ENCODE measurements at regions not wholly inside any gene's neighbourhood (a gene's known extent, or its start where the extent isn't known, plus 50 kb on each side); places are given as distances from the start of the nearest gene placed in this dataset.

DNA sequence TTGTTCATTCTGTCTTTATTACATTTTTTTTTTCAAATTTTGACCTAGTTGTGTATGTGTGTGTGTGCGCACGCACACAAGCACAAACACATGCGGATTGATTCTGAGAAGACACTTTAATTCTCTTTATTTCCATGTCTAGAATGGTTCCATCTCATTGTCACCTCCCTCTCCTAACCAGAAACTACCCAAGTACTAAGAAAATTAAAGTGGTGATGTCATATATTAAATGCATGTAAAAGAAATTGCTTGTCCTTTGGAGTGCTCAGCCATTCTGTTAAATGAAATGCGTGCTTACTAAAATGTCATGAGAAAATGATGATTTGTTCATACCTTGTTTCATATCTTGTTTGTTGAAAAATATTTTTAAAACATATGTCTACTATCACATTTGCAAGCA, 1297.0 kb upstream of the TENM3 start:
- Histone ChIP-seq H3K4me3 (no peak overlapping the region), H3K9me3 (no peaks in the 10 kb centered on the region), H3K4me1 (no peaks in the 10 kb centered on the region), H3K36me3 (no peaks in the 10 kb centered on the region), H3K27me3 (no peaks in the 10 kb centered on the region), H3K27ac (replicated peaks in 1 of 4) (no peak overlapping the region)
- intact Hi-C loops (cut with DNase I) = no loop called here
- WGBS = 97% methylated on average over 4 of the region's 4 CpGs
- TF ChIP-seq POLR2A (IDR thresholded peaks at IDR 0.05; ENCODE audit: low read depth) (no peak), EP300 (IDR thresholded peaks at IDR 0.05) (no peak), POLR2AphosphoS5 (IDR thresholded peaks at IDR 0.05) (no peak)
- TF ChIP-seq, protein P1, sequence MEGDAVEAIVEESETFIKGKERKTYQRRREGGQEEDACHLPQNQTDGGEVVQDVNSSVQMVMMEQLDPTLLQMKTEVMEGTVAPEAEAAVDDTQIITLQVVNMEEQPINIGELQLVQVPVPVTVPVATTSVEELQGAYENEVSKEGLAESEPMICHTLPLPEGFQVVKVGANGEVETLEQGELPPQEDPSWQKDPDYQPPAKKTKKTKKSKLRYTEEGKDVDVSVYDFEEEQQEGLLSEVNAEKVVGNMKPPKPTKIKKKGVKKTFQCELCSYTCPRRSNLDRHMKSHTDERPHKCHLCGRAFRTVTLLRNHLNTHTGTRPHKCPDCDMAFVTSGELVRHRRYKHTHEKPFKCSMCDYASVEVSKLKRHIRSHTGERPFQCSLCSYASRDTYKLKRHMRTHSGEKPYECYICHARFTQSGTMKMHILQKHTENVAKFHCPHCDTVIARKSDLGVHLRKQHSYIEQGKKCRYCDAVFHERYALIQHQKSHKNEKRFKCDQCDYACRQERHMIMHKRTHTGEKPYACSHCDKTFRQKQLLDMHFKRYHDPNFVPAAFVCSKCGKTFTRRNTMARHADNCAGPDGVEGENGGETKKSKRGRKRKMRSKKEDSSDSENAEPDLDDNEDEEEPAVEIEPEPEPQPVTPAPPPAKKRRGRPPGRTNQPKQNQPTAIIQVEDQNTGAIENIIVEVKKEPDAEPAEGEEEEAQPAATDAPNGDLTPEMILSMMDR (IDR thresholded peaks at IDR 0.05) = no peak
- DNase-seq (ENCODE audit: extremely low spot score) = no peak

DNA sequence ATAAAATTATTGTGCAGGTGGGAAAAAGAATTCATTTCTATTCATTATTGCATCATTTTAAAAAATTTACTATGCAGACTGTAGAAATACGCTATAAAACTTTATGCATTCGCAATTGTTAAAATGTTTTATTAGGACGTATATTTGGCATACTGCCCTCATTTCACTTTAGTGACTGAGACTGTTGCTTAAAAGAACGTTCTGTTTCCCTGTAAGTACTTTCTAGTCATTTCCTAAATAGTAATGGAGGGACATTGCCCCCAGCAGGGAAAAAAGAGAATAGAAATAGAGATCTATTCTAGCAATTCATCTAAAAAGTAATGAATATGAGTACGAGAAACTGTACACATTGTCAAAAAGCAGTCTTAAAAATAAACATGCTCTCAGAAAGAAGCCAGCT, 1295.8 kb upstream of the TENM3 start:
- no peak for TF ChIP-seq POLR2AphosphoS5 (IDR thresholded peaks at IDR 0.05)
- Histone ChIP-seq H3K36me3 (no peaks in the 10 kb centered on the region), H3K4me3 (no peak overlapping the region), H3K27me3 (no peaks in the 10 kb centered on the region), H3K4me1 (no peaks in the 10 kb centered on the region), H3K27ac (replicated peaks in 1 of 4) (no peak overlapping the region), H3K9me3 (no peaks in the 10 kb centered on the region)
- DNase-seq (ENCODE audit: extremely low spot score) = no peak
- 24% methylated on average over 5 of the region's 5 CpGs for WGBS
- intact Hi-C loops (cut with DNase I) = no loop called here

DNA sequence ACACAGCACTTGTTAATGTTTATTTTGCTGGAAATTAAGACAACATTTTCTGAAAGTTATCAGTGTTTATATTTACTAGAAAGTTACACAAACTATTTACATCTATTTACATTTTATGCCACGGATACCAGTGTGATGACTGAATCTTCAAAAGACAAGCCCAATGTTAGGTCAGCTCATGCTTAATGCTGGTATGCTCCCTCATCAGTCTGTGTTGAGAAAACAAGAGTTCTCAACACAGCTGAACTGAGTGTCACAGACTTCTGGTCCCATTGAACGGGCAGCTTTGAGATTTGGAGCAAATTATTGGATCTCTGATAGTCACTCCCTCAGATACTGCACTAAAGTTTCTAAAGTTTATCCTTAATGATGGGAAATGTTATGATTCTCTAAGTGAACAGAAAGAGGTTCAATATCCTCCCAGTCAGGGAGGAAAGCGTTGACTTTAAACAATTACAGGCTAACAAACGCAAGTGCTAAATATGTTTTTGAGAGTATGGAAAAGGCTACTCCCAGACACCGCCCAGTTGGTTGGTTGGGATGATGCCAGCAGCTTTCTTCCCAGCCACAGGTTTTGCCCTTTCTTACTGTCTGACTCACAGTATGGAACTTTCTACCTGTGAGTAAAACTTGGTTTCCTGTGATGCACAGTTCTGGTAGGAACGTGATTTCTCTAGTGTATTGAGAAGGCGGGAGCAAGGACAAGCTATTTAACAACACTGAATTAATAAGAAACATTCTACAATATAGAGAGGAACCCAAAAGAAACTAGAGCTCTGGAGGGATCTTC, 1293.6 kb upstream of the TENM3 start:
- H3K27ac ChIP-seq (replicated peaks in 1 of 4) = no peak overlapping the region
- H3K9me3 ChIP-seq = no peaks in the 10 kb centered on the region
- no peak overlapping the region for H3K4me3 ChIP-seq
- no peaks in the 10 kb centered on the region for H3K36me3 ChIP-seq
- WGBS = 79% methylated on average over 7 of the region's 7 CpGs
- no peaks in the 10 kb centered on the region for H3K4me1 ChIP-seq
- intact Hi-C loops (cut with DNase I) = no loop called here
- H3K27me3 ChIP-seq = no peaks in the 10 kb centered on the region
- DNase-seq (ENCODE audit: extremely low spot score) = no peak
- no peak for TF ChIP-seq EP300 (IDR thresholded peaks at IDR 0.05)
- TF ChIP-seq, protein P1 (IDR thresholded peaks at IDR 0.05) = no peak
- no peak for TF ChIP-seq POLR2AphosphoS5 (IDR thresholded peaks at IDR 0.05)
- TF ChIP-seq POLR2A (IDR thresholded peaks at IDR 0.05; ENCODE audit: low read depth) = no peak

DNA sequence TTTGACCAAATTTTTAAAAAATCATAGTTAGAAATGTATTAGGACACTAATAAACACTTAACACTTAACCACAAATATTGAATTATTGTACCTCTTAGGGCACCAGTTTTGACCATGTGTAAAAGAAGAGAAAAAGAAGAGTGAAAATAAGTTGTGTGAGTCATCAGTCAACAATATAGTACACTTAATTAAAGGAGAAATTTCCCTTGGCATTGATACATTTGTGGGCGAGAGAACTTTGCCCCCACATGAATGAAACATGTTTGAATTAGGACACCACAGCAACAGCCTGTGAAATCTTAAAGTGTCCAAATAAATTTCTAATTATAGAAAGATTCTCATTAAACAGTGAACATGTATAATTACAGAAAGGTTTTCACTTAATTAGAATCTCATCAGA, 1292.8 kb upstream of the TENM3 start:
- Histone ChIP-seq H3K36me3 (no peaks in the 10 kb centered on the region), H3K9me3 (no peaks in the 10 kb centered on the region), H3K4me3 (no peak overlapping the region), H3K27me3 (no peaks in the 10 kb centered on the region), H3K4me1 (no peaks in the 10 kb centered on the region), H3K27ac (replicated peaks in 1 of 4) (no peak overlapping the region)
- 86% methylated on average over 1 of the region's 1 CpG for WGBS
- no peak for DNase-seq (ENCODE audit: extremely low spot score)
- intact Hi-C loops (cut with DNase I) = no loop called here
- TF ChIP-seq, protein P1 (IDR thresholded peaks at IDR 0.05) = no peak
- TF ChIP-seq POLR2A (IDR thresholded peaks at IDR 0.05; ENCODE audit: low read depth) (no peak), POLR2AphosphoS5 (IDR thresholded peaks at IDR 0.05) (no peak), EP300 (IDR thresholded peaks at IDR 0.05) (no peak)

DNA sequence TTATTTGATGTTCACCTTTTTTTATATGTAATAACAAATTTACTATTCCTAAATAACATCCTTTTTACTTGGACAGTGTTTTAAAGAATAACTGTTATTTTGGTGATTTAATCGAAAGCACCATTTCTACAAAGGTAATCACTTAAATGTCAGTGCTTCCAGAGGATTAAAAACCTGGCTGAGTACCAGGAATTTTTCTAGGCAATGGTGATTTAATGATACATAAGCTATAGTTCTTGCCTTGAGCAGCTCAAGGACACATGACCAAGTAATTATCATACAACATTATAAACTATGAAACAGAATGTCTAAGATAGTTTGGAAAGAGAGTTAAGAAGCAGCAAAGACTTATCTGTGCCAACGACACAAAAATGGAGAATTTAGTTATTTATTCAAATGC, 1291.9 kb upstream of the TENM3 start:
- no peaks in the 10 kb centered on the region for H3K4me1 ChIP-seq
- no peaks in the 10 kb centered on the region for H3K36me3 ChIP-seq
- TF ChIP-seq POLR2AphosphoS5 (IDR thresholded peaks at IDR 0.05) = no peak
- TF ChIP-seq, protein P1 (IDR thresholded peaks at IDR 0.05) = no peak
- no peak for TF ChIP-seq EP300 (IDR thresholded peaks at IDR 0.05)
- TF ChIP-seq POLR2A (IDR thresholded peaks at IDR 0.05; ENCODE audit: low read depth) = no peak
- WGBS = 78% methylated on average over 2 of the region's 2 CpGs
- intact Hi-C loops (cut with DNase I) = no loop called here
- no peaks in the 10 kb centered on the region for H3K9me3 ChIP-seq
- no peak overlapping the region for H3K4me3 ChIP-seq
- no peaks in the 10 kb centered on the region for H3K27me3 ChIP-seq
- no peak for DNase-seq (ENCODE audit: extremely low spot score)
- no peak overlapping the region for H3K27ac ChIP-seq (replicated peaks in 1 of 4)

Data from esophagus muscularis mucosa (tissue), 4 donors.